ENCODE measurements at regions not wholly inside any gene's neighbourhood (a gene's known extent, or its start where the extent isn't known, plus 50 kb on each side); places are given as distances from the start of the nearest gene placed in this dataset.

DNA sequence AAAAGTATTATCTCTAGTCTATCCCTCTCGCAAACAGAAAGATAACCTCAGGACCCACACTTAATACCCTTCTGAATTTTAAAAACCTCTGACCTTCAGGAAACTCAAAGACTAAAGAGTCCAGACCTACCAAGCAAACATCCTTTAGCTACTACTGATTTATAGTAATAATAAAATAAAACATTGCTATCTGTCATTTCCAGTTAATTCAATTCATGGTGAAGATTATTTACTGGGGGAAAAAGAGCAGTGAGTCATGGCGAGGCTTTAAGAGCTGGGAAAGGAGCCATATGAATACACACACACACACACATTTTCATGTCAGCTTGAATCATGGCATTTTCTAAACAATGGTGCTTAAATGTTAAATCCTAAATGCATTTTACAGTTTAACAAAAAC lies 87.1 kb downstream of the FAM76B start:
- peak; percentile 82 for DNase-seq (ENCODE audit: low read depth)
- TF ChIP-seq, protein P1, sequence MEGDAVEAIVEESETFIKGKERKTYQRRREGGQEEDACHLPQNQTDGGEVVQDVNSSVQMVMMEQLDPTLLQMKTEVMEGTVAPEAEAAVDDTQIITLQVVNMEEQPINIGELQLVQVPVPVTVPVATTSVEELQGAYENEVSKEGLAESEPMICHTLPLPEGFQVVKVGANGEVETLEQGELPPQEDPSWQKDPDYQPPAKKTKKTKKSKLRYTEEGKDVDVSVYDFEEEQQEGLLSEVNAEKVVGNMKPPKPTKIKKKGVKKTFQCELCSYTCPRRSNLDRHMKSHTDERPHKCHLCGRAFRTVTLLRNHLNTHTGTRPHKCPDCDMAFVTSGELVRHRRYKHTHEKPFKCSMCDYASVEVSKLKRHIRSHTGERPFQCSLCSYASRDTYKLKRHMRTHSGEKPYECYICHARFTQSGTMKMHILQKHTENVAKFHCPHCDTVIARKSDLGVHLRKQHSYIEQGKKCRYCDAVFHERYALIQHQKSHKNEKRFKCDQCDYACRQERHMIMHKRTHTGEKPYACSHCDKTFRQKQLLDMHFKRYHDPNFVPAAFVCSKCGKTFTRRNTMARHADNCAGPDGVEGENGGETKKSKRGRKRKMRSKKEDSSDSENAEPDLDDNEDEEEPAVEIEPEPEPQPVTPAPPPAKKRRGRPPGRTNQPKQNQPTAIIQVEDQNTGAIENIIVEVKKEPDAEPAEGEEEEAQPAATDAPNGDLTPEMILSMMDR (IDR thresholded peaks at IDR 0.05; ENCODE audit: insufficient read depth, low read depth, low read length), result no peak
- H3K4me3 ChIP-seq (ENCODE audit: low read depth, low read length), result no peak overlapping the region

DNA sequence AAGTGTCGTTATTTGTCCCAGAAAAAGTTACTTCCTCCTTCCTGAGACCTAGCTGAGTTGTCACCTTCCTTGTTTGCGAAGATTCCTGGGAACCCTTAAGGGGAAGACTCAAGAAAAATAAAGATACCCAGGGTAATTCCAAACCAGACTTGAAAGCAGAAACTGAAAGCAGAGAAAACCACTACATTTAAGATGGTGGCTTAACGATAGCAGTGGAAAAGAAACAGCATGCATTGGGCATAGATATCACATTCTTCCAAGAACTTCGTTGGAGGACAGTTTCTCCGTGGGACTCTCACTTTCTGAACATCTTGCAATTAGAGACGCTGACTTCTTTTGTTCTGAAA lies 89.1 kb downstream of the FAM76B start:
- DNase-seq (ENCODE audit: low read depth), result no peak
- TF ChIP-seq, protein P1 (IDR thresholded peaks at IDR 0.05; ENCODE audit: insufficient read depth, low read depth, low read length), result no peak
- H3K4me3 ChIP-seq (ENCODE audit: low read depth, low read length), result no peak overlapping the region

- no peak for DNase-seq (ENCODE audit: low read depth)
- no peak overlapping the region for H3K4me3 ChIP-seq (ENCODE audit: low read depth, low read length)
- TF ChIP-seq, protein P1 (IDR thresholded peaks at IDR 0.05; ENCODE audit: insufficient read depth, low read depth, low read length), result no peak
Observed at GRCh38 chr11:95699631-95700470, 89.7 kb downstream of the FAM76B start.

GRCh38 chr11:95698676-95699557 lies 90.7 kb downstream of the FAM76B start:
- DNase-seq (ENCODE audit: low read depth), result peak; percentile 13
- no peak overlapping the region for H3K4me3 ChIP-seq (ENCODE audit: low read depth, low read length)
- TF ChIP-seq, protein P1 (IDR thresholded peaks at IDR 0.05; ENCODE audit: insufficient read depth, low read depth, low read length), result no peak

GRCh38 chr11:95697614-95698408 lies 91.8 kb downstream of the FAM76B start:
- DNase-seq (ENCODE audit: low read depth), result no peak
- TF ChIP-seq, protein P1 (IDR thresholded peaks at IDR 0.05; ENCODE audit: insufficient read depth, low read depth, low read length), result no peak
- no peak overlapping the region for H3K4me3 ChIP-seq (ENCODE audit: low read depth, low read length)

DNA sequence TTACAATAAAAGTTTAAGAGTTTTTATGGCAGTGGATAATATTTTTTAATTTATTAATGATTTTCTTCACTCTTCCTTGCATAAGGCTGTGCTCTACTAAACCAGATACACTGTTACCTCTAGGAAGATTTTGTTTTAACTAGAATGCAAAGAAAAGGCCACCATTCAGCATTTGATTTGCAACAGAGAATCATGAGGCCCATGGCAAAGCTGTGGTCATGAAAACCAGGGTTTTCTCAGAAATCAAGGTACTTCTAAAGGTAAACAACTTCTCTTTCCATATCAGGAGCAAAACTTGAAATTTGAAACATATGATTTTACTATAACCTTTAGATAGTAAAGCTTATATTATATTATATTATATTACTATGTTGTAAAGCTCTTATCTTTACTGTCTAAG lies 94.4 kb downstream of the FAM76B start:
- TF ChIP-seq, protein P1 (IDR thresholded peaks at IDR 0.05; ENCODE audit: insufficient read depth, low read depth, low read length), result no peak
- no peak for DNase-seq (ENCODE audit: low read depth)
- no peak overlapping the region for H3K4me3 ChIP-seq (ENCODE audit: low read depth, low read length)

Data from fibroblast of villous mesenchyme (primary cell).